Esophagus muscularis mucosa (tissue), 4 donors: ENCODE measurements at regions not wholly inside any gene's neighbourhood (a gene's known extent, or its start where the extent isn't known, plus 50 kb on each side); places are given as distances from the start of the nearest gene placed in this dataset.
"Not testable (repeated sequence)": the region's sequence is repeated elsewhere in the genome, so short reads cannot be mapped to it uniquely, and the experiment has no call there.

Experiments
- DNase-seq: peaks from one replicate; pipeline ENCODE4 v3.0.0-alpha.2; 2017; ENCODE audit errors: extremely low spot score
- H3K27ac ChIP-seq, 4 donors: fragments of 200-600 bp; sonication (generic); replicated peaks in 1 of 4; 1 replicate in 3 of 4; 2 replicates in 1 of 4; pipeline ENCODE4 v1.5.1; 2016 to 2019; ENCODE audit warnings: mild to moderate bottlenecking in 1 of 4
- H3K27me3 ChIP-seq, 4 donors: fragments of 200-600 bp; sonication (generic); one replicate each; pipeline versions ENCODE4 v1.5.1 to v1.6.0; 2016 to 2019
- H3K36me3 ChIP-seq, 4 donors: fragments of 200-600 bp; sonication (generic); one replicate each; pipeline ENCODE4 v1.5.1; 2016 to 2019
- H3K4me1 ChIP-seq, 4 donors: fragments of 200-600 bp; sonication (generic); one replicate each; pipeline ENCODE4 v1.5.1; 2016 to 2019
- H3K4me3 ChIP-seq, 4 donors: fragments of 200-600 bp; sonication (generic); 1 replicate in 2 of 4; 2 replicates in 2 of 4; pipeline ENCODE4 v1.5.1; 2016 to 2019; ENCODE audit warnings: mild to moderate bottlenecking in 4 of 4, moderate library complexity in 1 of 4
- H3K9me3 ChIP-seq, 4 donors: fragments of 200-600 bp; sonication (generic); 1 replicate in 3 of 4; 2 replicates in 1 of 4; pipeline ENCODE4 v1.5.1; 2016 to 2019
- CTCF ChIP-seq, 3 experiments: fragments of 200-600 bp in 2 of 3; fragments of 450-650 bp in 1 of 3; sonication (generic) in 2 of 3; IDR thresholded peaks; one replicate each; pipeline ENCODE4 v1.5.1; 2017 to 2019; ENCODE audit warnings: antibody characterized with exemption in 3 of 3, mild to moderate bottlenecking in 2 of 3, moderate library complexity in 1 of 3
- EP300 ChIP-seq: sonication (generic); formaldehyde crosslinking; IDR thresholded peaks from one replicate; pipeline ENCODE4 v1.6.1; 2017; ENCODE audit warnings: antibody characterized with exemption
- POLR2A ChIP-seq: fragments of 450-650 bp; IDR thresholded peaks from one replicate; pipeline ENCODE4 v1.6.1; 2017; ENCODE audit warnings: antibody characterized with exemption, moderate library complexity, mild to moderate bottlenecking, low read depth
- POLR2AphosphoS5 ChIP-seq, 2 donors: sonication (generic); formaldehyde crosslinking; IDR thresholded peaks; one replicate each; pipeline ENCODE4 v1.6.1; 2017; ENCODE audit warnings: antibody characterized with exemption in 2 of 2
- WGBS: methylation state at CpG from one replicate; pipeline ENCODE4 v1.1.5; 2018; 5-methylcytosine and 5-hydroxymethylcytosine counted together
- intact Hi-C: fragments of 100-400 bp; cut with DNase I; formaldehyde crosslinking; loops from one replicate; pipeline ENCODE4 v1.15.1; 2023

- no peak overlapping the region for H3K27ac ChIP-seq
- H3K36me3 ChIP-seq, result no peaks in the 10 kb centered on the region
- H3K9me3 ChIP-seq, result peaks cover 0 to 4% (median 0%) of the 10 kb centered on the region in 4 donors
- 89% methylated on average over 3 of the region's 3 CpGs for WGBS
- H3K27me3 ChIP-seq, result no peaks in the 10 kb centered on the region
- no peak for TF ChIP-seq POLR2A
- TF ChIP-seq POLR2AphosphoS5 (IDR thresholded peaks at IDR 0.05), result no peak
- no peak for TF ChIP-seq EP300
- no peak overlapping the region for H3K4me3 ChIP-seq
- DNase-seq, result no peak
- intact Hi-C loops, result no loop called here
- no peaks in the 10 kb centered on the region for H3K4me1 ChIP-seq
These were observed 1067.4 kb downstream of the CDH9 start for GRCh38 chr5:25970906-25971489.

- H3K9me3 ChIP-seq, result peaks cover 0 to 12% (median 0%) of the 10 kb centered on the region in 4 donors
- H3K27ac ChIP-seq, H3K4me1 ChIP-seq, DNase-seq, H3K27me3 ChIP-seq, H3K36me3 ChIP-seq, intact Hi-C loops, H3K4me3 ChIP-seq: not testable (repeated sequence)
- WGBS, result 64% methylated on average over 2 of the region's 2 CpGs
These were observed 1069.3 kb downstream of the CDH9 start for GRCh38 chr5:25969042-25969441.

DNA sequence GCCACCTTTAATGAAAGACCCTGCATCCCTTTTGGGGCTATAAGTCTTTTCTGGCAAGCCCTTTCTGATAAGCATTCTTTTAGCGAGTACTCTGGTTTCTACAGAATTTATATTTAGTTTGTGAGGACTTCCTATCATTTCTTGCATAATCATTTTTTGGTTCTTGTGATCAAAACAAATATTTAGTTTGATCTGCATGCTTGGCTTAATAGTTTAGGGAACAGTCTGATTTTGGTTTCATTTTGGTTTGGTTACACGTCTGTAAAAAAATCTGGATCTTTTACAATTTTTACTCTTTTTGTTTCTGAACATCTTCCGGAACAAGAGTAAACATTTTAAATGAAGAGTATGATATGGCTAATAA is 1074.4 kb downstream of the CDH9 start:
- H3K27ac ChIP-seq, result no peak overlapping the region
- H3K9me3 ChIP-seq, result peaks cover 0 to 11% (median 0%) of the 10 kb centered on the region in 4 donors
- no peak overlapping the region for H3K4me3 ChIP-seq
- DNase-seq, result no peak
- H3K36me3 ChIP-seq, result no peaks in the 10 kb centered on the region
- 82% methylated on average over 3 of the region's 3 CpGs for WGBS
- no peak for TF ChIP-seq POLR2AphosphoS5 (IDR thresholded peaks at IDR 0.05)
- TF ChIP-seq CTCF (IDR thresholded peaks at IDR 0.05), result no peak
- no peak for TF ChIP-seq EP300
- TF ChIP-seq POLR2A, result no peak
- intact Hi-C loops, result no loop called here
- no peaks in the 10 kb centered on the region for H3K4me1 ChIP-seq
- H3K27me3 ChIP-seq, result no peaks in the 10 kb centered on the region

DNA sequence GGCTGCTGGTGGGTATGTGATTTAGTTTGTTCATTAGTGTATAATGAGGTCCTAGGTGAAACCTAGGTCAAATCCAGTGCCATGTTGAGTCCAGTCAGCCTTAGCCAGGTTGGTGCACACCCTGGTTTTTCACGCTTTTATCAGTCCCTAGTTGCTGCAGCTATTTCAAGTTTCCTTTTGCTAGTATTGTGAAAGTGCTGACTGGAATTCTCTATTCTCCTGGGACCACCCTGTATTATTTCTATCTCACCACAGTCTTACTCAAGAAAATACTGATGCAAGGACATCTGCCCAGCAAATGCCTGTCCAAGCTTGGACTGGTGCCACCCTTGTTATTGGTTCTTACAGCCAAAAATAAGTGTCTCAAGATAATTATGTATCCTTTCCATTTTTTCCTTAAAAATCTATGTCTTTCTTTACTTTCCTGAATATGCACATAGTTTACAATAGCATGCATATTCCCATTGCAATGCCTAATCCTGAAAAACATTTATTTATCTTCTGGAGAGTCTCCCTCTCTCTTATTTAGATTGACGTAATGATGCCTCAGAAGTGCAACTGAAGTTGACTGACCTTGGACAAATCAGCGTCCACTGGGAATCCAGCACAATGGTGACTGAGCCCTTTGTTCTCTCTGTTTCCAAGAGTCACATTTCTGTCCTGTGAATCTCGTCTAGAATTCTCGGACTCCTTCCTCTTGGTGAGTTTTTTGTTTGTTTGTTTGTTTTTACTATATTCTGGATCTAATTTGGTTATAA is 1075.0 kb downstream of the CDH9 start:
- Histone ChIP-seq H3K4me3 (no peak overlapping the region), H3K9me3 (peaks cover 0 to 8% (median 0%) of the 10 kb centered on the region in 4 donors), H3K27ac (no peak overlapping the region), H3K36me3 (no peaks in the 10 kb centered on the region), H3K4me1 (no peaks in the 10 kb centered on the region), H3K27me3 (no peaks in the 10 kb centered on the region)
- intact Hi-C loops, result no loop called here
- TF ChIP-seq POLR2A, result no peak
- no peak for TF ChIP-seq EP300
- TF ChIP-seq CTCF (IDR thresholded peaks at IDR 0.05), result no peak
- WGBS, result 79% methylated on average over 5 of the region's 5 CpGs
- no peak for DNase-seq

GRCh38 chr5:25955337-25955736 is 1083.0 kb downstream of the CDH9 start:
- Histone ChIP-seq H3K36me3 (no peaks in the 10 kb centered on the region), H3K9me3 (no peaks in the 10 kb centered on the region), H3K4me3 (no peak overlapping the region), H3K4me1 (no peaks in the 10 kb centered on the region), H3K27me3 (no peaks in the 10 kb centered on the region), H3K27ac (no peak overlapping the region)
- WGBS, result 57% methylated on average over 2 of the region's 2 CpGs
- TF ChIP-seq EP300, result no peak
- intact Hi-C loops, result no loop called here
- DNase-seq, result no peak

DNA sequence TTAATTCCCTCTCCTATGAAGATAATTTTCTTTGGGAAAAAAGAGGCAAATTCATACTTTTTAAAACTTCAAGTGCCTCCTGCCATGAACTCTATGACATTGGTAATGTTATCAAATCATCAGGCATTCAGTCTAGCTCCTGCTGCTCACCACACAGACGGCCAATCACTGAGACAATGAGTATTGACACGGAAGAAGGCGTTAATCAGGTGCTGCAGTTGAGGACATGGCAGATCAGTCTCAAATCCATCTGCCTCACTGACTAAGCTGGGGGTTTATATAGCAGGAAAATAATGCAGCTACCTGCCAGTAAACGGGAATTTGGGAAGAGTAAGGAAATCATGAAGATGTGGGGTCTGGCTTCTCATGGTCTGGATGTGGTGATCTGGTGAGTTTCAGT is 1087.7 kb downstream of the CDH9 start:
- DNase-seq, result no peak
- H3K27me3 ChIP-seq, result no peaks in the 10 kb centered on the region
- TF ChIP-seq POLR2AphosphoS5 (IDR thresholded peaks at IDR 0.05) (no peak), CTCF (IDR thresholded peaks at IDR 0.05) (no peak), POLR2A (no peak), EP300 (no peak)
- no peak overlapping the region for H3K27ac ChIP-seq
- H3K36me3 ChIP-seq, result no peaks in the 10 kb centered on the region
- intact Hi-C loops, result no loop called here
- H3K4me3 ChIP-seq, result no peak overlapping the region
- 63% methylated on average over 4 of the region's 4 CpGs for WGBS
- H3K4me1 ChIP-seq, result no peaks in the 10 kb centered on the region
- H3K9me3 ChIP-seq, result no peaks in the 10 kb centered on the region
